ENCODE measurements at regions not wholly inside any gene's neighbourhood (a gene's known extent, or its start where the extent isn't known, plus 50 kb on each side); places are given as distances from the start of the nearest gene placed in this dataset.
"Not testable (repeated sequence)": the region's sequence is repeated elsewhere in the genome, so short reads cannot be mapped to it uniquely, and the experiment has no call there.

DNA sequence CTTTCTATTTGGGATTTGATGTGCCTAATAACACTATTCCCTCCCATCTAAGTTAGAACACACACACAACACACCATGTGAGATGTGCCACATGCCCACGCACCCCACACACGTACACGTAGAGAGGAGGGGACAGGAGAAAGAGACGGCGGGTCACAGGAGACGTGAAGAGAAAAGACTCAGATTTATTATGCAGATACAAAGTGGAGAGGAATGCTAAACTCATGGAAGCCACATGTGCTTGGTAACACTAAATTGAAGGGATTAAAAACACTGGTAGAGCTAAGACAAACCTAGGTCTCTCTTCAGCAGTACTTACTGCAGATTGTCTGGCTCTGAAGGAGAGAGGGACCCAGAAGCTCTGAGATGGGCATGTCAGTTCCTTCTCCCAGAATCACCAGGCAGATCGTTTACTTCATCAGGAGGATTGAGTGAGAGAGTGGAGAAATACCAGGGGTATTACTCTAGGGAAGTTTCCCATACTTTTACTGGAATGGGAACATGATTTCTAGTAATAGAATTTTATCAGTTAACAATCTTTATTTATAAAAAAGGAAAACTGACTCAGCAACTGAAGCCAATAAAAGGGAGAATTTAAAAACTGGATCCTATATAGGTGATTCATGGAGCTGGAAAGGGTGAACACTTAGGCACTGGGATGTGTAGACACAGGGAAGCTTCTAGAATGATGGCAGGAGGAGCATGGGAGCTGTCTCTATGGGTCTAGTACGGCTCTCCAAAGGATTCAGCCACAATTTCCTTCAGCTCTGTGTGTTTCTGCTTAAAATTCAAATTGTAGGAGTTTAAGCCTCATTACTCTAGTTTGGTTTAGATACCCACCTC lies 139.4 kb downstream of the MACIR start:
- intact Hi-C loops (cut with DNase I): no loop called here
- DNase-seq (ENCODE audit: low spot score): no peak

- DNase-seq (ENCODE audit: low spot score): no peak
- intact Hi-C loops (cut with DNase I): no loop called here
Observed at GRCh38 chr5:103394676-103395075, 136.1 kb downstream of the MACIR start.

- intact Hi-C loops (cut with DNase I): no loop called here
- DNase-seq (ENCODE audit: low spot score): no peak
Observed at GRCh38 chr5:103393101-103393754, 134.7 kb downstream of the MACIR start.

DNA sequence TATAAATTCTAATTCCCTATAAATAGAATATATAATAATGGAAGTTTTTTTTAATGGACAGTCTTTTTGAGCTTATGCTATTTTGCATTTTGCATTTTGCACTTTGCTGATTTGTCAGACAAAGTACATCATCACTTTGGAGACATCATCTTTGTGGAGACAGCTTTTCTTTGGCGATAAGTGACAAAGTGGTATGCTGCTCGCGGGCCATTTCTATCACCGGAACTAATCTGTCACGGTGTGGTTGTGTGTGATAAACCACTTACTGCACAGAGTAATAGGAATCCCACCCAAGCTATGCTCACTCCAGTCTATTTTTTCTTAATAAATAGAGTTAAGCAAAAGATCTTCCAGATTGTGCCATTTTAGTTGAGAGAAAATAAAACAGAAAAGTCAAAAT lies 133.1 kb downstream of the MACIR start:
- intact Hi-C loops (cut with DNase I): no loop called here
- no peak for DNase-seq (ENCODE audit: low spot score)

- no peak for DNase-seq (ENCODE audit: low spot score)
- intact Hi-C loops (cut with DNase I): no loop called here
Observed at GRCh38 chr5:103389846-103390245, 131.3 kb downstream of the MACIR start.

DNA sequence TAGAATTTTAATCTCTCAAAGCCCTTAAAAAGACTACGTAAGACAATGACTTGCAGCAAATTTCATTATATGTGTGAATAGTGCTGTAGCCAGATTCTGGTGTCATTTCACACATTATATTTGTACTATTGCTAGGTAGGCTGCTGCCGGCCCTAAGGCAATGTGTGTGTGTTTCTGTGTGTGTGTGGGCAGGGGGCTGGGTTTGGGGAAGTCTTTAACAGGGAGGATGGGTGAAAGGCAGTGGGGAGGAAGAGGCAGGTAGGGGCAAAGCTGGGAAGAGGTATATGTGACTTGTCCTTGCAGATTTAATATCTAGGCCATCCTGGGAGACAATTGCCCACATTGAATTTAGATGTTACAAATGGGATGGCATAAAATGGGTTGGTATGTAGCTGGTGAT lies 130.8 kb downstream of the MACIR start:
- DNase-seq (ENCODE audit: low spot score): no peak
- intact Hi-C loops (cut with DNase I): no loop called here

DNA sequence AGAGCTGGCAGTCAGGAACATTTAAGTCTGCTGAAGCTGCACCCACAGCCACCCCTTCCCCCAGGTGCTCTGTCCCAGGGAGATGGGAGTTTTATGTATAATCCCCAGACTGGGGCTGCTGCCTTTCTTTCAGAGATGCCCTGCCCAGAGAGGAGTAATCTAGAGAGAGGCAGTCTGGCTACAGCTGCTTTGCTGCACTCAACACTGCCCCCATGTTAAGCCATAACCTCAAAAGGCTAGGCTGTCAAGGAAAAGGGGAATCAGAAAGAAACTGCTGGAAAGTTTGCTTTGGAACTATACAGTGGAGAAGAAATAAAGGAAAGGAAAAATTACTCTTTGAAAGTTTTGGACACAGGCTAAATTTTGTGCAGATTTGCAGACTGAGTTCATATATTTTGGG lies 127.2 kb downstream of the MACIR start:
- intact Hi-C loops (cut with DNase I): no loop called here
- no peak for DNase-seq (ENCODE audit: low spot score)

GRCh38 chr5:103377638-103378037 lies 119.1 kb downstream of the MACIR start:
- intact Hi-C loops (cut with DNase I); DNase-seq (ENCODE audit: low spot score): not testable (repeated sequence)

DNA sequence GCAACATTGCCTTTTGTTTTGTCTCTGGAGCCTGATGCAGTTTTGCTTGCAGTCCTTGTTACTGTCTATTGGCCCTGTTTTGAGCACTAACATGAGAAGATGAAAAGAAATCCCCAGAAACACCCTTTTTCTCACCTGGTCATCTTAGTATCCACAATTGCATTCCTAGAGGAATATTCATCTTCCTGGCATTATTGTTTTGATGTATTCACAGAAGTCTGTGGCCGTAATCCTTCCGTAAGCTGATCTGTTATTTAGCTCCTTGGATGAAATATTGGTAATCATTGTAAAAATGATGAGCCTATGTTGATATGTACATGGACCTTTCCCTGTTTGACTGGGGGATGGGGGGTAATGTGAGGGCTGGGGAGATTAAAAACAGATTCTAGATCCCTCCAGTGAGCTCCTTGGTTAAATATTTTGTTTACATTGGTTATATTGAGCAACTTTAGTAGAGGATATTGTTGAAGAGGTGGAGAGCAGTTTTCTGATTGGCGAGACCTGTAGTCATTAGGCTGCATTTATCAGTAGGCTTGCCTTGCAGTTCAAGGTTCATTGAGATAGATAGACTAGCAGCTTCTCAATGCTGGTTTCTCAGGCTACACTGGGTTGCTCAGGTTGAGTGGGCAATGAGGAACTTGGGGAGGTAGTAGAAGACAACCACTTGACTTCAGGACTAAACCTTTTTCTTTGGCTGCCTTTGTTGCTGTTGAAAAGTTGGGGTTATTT lies 117.5 kb downstream of the MACIR start:
- intact Hi-C loops (cut with DNase I): no loop called here
- no peak for DNase-seq (ENCODE audit: low spot score)

- intact Hi-C loops (cut with DNase I): no loop called here
- no peak for DNase-seq (ENCODE audit: low spot score)
Observed at GRCh38 chr5:103375350-103375749, 116.8 kb downstream of the MACIR start.

DNA sequence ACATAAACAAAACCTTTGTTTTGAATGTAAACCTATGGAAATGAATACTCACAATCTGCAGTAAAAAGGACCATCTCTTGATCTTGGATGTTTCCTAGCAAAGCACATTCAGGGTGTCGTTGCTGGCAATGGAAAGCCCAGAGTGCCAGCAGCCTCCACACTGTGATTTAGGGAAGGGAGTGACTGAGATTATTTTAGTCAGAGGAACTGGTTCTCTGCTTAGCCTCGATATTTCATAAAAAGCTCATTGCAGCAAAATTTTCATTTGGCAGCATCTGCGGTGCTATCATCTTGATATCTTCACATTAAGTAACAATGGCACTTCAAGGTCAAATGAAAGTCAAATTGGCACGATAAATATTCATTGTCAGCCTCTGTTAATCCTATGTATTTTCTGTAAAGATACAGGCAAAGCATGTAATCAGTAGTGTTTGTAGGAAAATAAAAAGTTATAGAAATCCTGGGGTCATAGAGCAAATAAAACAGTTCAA lies 116.0 kb downstream of the MACIR start:
- intact Hi-C loops (cut with DNase I): no loop called here
- DNase-seq (ENCODE audit: low spot score): no peak

- intact Hi-C loops (cut with DNase I): no loop called here
- no peak for DNase-seq (ENCODE audit: low spot score)
Observed at GRCh38 chr5:103373597-103374472, 115.3 kb downstream of the MACIR start.

DNA sequence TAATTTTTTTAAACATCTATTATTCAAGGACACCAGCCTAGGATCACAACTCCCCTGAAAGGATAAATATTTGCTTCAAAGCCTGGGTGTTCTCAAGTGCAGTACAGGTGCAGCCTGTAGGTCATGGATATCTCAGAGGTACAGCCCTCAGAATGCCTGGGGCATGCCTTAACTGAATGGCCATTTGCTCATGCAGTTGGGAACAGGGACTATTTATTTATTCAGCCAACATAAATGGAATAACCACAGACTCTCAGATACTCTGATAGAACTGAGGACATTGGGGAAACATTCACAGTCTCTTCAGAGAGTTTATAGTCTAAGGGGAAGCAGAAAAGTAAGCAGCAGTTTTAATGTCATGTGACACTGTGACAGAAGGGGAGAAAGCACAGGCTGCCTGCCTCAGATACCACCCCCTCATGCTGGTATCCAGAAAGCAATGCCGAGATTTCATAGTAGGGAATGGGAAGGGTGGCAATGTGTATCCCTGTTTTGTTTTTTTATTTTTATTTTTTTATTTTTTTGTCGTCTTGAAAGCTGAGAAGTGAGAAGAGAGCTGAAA lies 112.6 kb downstream of the MACIR start:
- intact Hi-C loops (cut with DNase I): no loop called here
- no peak for DNase-seq (ENCODE audit: low spot score)

DNA sequence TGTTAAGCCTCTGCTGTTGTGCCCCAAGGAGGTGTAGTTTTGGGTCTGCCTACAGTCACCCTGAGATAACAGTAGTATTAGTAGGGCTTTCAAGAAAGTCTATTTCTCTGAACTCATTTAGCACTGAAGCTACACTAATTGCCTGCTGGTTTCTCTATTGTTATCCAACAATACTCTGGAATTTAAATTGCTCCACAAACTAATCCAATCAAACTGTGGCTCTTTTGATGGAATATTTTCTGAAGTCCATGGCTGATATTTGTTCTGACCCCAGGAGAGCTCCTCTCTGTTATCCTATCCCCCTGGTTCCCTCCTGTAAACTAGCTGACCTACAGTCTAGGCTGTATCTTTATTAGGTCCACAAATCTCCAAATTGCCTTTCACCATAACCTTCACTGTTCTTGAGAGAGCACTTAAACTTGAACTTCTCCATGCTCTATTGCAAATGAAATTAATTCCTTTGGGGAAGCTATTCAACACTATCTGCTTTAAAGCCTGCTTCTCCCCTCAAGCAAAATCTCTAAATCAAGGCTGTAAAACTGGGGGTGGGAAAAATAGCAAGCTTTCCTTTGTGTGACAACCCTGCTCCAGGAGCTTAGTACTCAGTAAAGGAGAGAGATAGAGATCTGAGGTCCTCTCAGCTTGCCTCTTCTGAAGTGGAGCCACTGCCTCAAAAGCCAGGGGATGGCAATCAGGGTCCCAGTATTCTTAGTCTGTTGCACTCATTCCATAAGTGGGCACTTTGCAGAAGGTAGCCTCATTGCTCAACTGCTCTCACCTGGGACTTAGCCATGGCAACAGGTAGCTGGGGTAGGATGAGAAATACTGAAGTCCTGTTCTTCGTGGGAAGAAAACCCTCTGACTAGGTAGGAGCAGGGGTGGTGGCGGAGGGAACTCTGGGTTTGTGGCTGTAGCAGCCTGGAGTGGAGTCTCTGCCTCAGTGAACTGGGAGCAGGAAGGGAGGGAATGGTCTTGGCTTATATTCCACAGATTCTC lies 110.9 kb downstream of the MACIR start:
- DNase-seq (ENCODE audit: low spot score): no peak
- intact Hi-C loops (cut with DNase I): no loop called here

- no peak for DNase-seq (ENCODE audit: low spot score)
- intact Hi-C loops (cut with DNase I): no loop called here
Observed at GRCh38 chr5:103367702-103368101, 109.1 kb downstream of the MACIR start.

DNA sequence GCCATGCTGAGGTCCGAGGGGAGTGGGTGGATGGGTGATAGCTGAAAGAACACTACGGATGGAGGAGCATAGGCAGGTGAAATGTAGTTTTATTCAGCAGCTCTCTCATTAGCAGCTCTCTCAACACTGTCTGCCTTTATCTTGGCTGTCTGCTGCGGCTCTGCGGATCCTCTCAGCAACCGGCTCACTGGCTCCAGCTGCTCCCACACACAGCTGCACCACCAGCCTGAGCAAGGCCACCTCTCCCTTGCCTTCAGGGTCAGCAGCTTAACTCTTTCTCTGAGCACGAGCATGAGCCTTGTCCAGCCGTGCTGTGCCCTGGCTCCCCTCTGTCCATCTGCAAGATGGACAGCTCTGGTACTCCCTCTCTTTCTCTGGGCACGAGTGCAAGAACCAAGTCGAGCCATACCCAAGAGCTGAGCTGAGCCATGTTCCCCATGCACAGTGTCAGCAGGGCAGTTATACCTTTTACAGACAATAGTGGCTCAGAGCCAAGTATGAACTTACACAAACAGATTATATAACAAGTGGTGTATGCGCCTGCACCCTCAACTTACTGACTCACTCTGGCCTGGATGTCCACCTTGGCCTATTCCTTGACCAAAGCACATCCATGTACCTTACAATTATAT lies 108.5 kb downstream of the MACIR start:
- intact Hi-C loops (cut with DNase I): no loop called here
- no peak for DNase-seq (ENCODE audit: low spot score)

DNA sequence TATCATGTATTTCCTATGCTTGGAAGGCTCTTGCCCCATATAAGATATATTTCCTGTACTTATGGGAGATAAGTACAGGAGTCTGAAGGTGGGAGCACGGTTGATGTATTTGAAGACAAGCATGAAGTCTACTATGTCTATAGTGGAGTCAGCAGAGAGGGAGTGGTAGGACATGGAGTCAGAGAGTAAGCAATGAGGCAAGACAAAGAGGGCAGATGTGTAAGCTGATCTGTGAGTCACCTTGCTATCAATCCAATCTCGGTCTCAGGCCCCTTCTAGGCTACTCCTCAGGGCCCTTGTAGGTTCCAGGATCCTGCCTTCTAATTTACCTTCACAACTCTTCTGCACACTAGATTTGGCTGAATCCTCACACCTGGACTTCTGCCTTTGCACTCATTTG lies 105.5 kb downstream of the MACIR start:
- intact Hi-C loops (cut with DNase I): no loop called here
- DNase-seq (ENCODE audit: low spot score): no peak
